Left lobe of liver (tissue), 2 donors: ENCODE measurements at regions not wholly inside any gene's neighbourhood (a gene's known extent, or its start where the extent isn't known, plus 50 kb on each side); places are given as distances from the start of the nearest gene placed in this dataset.

Source experiments
- ATAC-seq: fragments of 200-7000 bp; cut with Tn5 transposase; one replicate; pipeline ENCODE4 v1.9.1; 2020; ENCODE audit warnings: mild to moderate bottlenecking, moderate library complexity
- DNase-seq: peaks from one replicate; pipeline ENCODE4 v3.0.0-alpha.2; 2020; ENCODE audit warnings: low spot score
- donor health status: DM: no; HTN: no; CAD: no; lungs with moderate emphysema.
- donor health status: DM: no; HTN: yes; CAD: no.

DNA sequence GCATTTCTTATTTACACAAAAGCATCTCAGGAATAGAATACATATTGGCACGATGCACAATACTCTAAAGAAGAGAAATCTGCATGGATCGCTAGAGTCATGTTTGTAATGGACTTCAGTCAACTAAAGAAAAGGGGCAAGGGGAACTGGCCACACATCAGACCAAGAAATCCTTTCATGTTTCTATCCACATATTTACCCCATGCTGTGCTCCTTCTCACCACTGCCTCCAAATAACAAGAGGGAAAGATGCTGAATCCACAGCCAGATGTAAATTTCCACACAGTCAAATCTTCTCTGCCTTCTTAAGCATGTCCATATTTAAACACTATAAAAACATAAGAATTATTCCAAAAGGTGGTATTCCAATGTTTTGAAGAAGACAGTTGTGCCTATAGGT is 67.6 kb downstream of the COX18 start:
- ATAC-seq (no peak), DNase-seq (no peak)

DNA sequence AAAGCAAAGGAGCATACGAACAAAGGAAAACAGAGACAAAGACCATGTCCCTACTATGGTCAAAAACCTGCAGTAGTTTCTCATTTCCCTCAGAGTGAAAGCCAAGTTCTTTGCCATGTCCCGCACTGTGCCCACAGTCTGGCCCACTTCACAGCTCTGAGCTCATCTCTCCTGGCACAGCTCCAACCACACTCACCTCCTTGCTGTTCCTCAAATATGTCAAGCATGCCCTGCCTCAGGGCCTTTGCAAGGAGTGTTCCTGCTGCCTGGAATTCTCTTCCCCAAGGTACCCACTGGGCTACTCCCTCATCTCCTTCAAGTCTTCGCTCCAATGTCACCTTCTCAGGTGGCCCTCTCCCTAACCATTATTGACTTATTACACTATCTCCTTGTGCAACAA is 72.1 kb downstream of the COX18 start:
- ATAC-seq (no peak), DNase-seq (no peak)

DNA sequence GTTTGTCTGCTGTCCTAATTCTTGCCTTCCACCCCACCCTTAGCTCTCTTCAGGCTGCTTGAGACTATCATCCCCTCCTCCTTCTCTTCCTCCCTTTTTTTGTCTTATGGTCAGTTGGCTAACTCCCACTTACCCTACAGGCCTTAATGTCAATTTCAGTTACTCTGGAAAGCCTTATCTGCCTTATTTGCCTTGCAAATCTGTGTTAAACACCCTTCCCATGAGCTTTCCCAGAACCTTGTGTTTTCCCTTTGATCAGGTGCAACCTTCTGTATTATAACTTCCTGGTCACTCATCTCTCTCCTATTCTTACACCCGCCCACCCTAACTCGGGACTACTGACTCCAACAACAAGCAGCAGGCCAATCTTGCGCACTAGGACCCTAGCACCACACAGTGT is 74.8 kb downstream of the COX18 start:
- DNase-seq (no peak), ATAC-seq (no peak)

GRCh38 chr4:72993876-72994275 is 75.6 kb downstream of the COX18 start:
- DNase-seq (no peak), ATAC-seq (no peak)

DNA sequence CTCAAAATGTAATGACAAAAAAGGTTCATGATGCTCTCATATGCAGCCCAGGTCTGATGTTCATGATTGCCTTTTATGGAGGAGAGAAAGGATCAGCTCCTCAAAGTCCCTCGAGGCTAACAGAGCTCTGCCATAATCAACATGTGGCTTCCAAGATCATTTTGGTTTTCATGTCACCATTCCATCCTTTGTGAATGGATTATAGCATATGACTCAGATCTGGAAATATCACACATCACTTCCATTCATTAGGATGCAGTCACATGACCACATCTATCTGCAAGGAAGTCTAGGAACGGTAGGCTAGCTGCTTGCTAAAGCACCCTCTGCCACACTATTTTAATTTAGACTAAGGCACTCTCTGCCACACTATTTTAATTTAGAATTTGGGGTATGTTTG is 77.6 kb downstream of the COX18 start:
- ATAC-seq (no peak), DNase-seq (no peak)

DNA sequence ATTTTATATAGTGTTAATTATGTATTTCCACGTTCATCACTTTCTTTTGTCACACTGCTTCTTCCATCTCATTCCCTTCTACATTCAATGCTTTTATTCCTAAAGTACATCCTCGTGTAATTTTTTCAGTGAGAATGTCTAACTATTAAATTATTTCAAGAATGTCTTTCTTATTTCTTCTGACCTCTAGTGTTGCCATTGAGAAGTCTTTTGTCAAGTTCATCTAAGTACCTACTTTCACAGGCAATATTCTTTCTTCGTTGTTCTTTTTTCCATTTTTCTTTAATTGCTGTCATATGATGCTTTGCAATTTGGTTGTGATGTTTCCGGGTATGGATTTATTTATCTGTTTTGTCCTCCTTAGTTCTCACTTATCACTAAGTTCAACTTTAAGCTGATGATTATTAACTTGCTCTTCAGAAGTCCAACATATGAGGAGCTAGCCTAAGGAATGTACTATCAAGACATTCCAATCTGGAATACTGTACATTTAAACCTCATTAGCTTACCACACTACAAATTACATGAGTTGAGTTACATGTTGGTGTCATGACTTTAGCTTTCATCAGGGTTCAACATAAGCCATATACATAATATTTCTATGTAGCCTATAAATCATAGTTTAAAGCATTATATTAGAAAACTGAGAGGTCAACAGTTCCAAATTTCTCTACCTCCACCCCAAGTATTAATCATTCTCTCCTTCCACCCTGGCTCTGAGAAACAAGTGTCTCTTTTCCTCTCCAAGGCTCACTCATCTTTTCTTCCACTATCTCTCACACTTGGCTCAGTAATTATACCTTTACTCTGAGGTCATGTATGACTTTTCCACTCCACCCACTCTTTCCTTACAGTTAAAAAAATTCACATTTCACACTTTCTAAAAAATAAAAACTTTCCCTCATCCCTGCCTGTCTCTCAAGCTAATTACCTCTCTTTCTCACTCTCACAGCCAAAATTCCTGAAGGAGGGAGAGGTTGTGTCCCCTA is 81.5 kb downstream of the COX18 start:
- ATAC-seq, result no peak
- DNase-seq, result no peak

- ATAC-seq (no peak), DNase-seq (no peak)
Observed at GRCh38 chr4:72984351-72984750, 85.2 kb downstream of the COX18 start.

GRCh38 chr4:72983709-72984108 is 85.8 kb downstream of the COX18 start:
- ATAC-seq (no peak), DNase-seq (no peak)

GRCh38 chr4:72977936-72978485 is 91.5 kb downstream of the COX18 start:
- no peak for ATAC-seq
- DNase-seq, result no peak

DNA sequence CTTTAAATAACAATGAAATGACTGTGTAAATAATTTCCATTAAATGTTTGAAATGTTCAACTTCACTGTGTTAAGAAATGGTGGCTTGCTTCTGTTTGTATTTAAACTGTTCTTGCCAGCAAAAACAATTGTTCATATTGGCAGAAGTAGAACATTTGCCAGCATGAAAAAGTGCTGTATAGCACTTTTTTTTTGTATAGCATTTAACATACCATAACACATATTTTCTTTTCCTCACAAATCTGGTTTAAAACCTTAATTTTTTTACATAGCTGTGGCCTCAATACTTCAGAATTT is 94.1 kb downstream of the COX18 start:
- no peak for ATAC-seq
- DNase-seq, result no peak

- DNase-seq (no peak), ATAC-seq (no peak)
Observed at GRCh38 chr4:72974694-72975487, 94.6 kb downstream of the COX18 start.

DNA sequence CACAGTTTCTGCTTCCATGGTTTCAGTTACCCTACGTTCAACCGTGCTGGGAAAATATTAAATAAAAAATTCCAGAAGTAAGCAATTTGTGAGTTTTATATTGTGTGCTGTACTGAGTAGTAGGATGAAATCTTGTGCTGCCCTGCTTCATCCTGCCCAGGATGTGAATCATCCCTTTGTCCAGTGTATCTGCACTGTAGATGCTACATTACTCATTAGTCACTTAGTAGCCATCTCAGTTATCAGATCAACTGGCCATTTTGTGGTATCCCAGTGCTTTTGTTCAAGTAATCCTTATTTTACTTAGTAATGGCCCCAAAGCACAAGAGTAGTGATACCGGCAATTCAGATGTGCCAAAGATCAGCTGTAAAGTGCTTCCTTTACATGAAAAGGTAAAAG is 97.9 kb downstream of the COX18 start:
- ATAC-seq, result no peak
- no peak for DNase-seq

DNA sequence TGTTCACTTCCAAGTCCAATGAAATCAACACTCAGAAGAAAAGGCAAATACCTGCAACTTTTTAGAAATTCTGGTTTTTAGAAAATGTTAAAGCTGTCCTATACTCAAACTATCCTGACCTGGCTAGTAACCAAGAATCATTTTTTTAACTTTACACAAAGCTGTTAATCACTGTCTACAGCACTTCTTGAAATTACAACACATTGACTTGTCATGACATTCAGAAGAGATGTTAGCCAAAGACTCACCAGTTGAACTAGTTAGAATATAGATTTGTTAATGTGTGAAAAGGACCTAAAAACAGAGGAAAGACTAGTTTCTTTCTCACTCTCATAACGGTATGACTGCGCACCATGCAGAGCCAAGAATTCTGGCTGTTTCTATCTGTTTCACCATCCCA is 98.8 kb downstream of the COX18 start:
- ATAC-seq (no peak), DNase-seq (no peak)

DNA sequence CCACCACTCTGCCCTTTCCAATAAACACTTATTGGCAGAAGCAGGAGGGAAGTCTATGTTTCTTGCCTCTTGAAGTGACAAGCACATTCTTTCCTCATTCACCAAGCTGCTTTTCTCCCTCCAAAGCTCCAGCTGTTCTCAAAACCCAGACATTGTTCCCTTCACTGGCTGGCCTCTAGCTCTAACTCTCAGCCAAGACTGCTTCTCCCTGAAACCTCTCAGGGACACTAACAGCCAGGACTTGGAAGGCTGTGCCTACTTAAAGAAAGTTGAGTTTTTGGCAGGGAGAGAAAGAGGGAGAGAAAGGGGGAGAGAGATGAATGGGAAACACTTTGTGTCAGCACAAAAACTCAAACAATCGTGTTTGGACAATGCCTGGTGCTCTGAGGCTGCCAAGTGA is 99.5 kb downstream of the COX18 start:
- no peak for ATAC-seq
- DNase-seq, result no peak

DNA sequence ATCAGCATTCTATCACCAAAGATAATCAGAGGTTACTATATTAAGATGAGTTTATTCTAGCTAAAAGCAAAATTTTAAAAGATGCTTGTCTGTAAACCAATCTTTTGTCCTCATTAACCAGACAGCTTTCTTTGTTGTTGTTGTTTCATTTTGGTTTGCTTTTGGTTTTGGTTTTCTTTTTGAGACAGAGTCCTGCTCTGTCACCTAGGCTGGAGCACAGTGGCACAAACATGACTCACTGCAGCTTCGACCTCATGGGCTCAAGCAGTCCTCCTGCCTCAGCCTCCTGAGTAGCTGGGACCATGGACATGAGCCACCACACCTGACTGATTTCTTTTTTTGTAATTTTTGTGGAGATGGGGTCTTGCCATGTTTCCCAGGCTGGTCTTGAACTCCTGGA is 102.9 kb downstream of the COX18 start:
- DNase-seq (no peak), ATAC-seq (no peak)

DNA sequence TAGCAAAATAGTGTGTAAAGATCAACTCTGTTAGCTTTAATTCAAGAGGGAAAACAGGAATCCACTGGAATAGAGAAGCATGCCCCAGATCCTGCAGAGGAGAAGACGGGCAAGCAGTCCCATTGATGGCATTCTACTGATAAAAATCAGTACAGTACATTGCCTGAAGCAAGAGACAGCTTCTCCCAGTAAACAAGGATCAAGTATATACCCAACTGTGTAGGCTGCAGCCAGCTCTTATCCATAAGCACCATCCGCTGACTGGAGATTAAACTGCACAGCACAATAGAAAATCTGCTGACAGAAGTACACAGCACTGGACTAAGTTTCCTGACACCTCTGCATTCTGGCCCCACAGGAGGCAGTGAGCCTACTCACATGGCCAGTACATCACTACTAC is 110.1 kb downstream of the COX18 start:
- DNase-seq (no peak), ATAC-seq (no peak)

DNA sequence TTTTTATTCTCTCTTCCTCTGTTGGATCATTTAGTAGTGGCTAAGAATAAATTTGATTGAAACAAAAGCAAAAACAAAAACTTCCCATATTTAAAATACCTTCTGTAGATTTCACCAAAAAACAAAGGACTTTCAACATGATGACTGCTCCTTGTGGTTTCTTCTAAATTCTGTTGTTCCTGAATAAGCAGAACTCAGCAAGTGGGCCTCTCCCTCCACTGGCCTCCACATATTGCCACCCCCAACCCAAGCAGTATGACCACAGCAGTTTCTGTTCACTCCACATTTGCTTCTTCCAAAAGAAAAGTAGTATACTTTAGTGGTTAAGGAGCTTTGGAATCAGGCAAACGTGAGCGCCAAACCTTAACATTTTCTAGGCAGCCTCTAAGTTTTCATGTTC is 114.7 kb downstream of the COX18 start:
- no peak for ATAC-seq
- no peak for DNase-seq

- ATAC-seq (no peak), DNase-seq (no peak)
Observed at GRCh38 chr4:72953571-72953970, 115.9 kb downstream of the COX18 start.

DNA sequence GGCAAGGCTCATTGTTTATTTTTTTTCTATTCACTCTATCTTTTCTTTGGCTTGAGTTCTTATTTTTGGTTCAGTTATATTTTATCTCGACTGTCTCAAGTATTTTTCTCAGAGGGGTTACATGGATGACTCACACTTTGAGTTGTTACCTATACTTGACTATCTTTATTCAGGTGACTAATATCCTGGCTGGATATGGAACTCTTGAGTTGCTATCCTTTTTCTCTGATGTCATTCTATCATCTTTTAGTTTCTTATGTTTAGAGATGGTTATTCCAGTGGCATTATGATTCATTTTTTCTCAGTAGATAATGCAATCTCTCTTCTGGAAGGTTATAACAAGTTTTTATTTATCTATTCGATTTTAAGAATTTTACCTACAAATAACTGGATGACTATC is 117.9 kb downstream of the COX18 start:
- DNase-seq (no peak), ATAC-seq (no peak)

- ATAC-seq (no peak), DNase-seq (no peak)
Observed at GRCh38 chr4:72951147-72951546, 118.4 kb downstream of the COX18 start.

- ATAC-seq, result no peak
- DNase-seq, result no peak
Observed at GRCh38 chr4:72948080-72948479, 121.4 kb downstream of the COX18 start.

DNA sequence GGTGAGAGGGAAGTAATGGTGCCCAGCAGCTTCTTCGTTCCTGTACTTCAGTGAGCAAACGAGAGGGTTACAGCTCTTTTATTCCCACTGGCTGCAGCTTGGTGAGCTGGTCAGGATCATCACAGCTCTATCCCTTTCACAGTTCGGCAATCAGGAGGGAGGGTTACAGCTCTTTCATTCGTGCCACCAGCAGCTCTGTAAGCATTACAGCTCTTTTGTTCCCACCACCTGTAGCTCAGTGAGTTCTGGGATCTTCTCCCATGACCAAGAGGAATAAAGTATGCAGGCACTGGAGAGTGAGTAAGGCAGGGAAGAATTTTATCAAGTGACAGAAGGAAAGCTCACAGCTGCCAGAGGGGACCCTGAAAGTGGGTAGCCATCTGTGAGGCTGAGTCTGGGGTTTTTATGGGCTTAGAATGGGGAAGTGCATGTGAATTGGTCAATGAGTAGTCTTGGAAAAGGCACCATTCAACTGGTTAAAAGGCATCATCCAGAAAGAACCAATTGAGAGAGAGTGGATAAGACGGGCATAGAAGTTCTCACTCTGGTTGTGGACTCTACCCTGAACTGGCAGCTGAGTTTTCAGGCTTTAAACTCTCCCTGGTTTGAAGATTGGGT is 123.7 kb downstream of the COX18 start:
- no peak for ATAC-seq
- no peak for DNase-seq
